GM12892 (cell line): ENCODE measurements at regions not wholly inside any gene's neighbourhood (a gene's known extent, or its start where the extent isn't known, plus 50 kb on each side); places are given as distances from the start of the nearest gene placed in this dataset.

Source experiments
- POLR2A ChIP-seq: IDR thresholded peaks from 2 replicates; pipeline ENCODE4 v1.6.1; 2011; ENCODE audit warnings: low read depth, low read length, control low read depth
- POLR2AphosphoS5 ChIP-seq: IDR thresholded peaks from 2 replicates; pipeline ENCODE4 v1.6.1; 2011; ENCODE audit warnings: low read depth, low read length, control low read depth

DNA sequence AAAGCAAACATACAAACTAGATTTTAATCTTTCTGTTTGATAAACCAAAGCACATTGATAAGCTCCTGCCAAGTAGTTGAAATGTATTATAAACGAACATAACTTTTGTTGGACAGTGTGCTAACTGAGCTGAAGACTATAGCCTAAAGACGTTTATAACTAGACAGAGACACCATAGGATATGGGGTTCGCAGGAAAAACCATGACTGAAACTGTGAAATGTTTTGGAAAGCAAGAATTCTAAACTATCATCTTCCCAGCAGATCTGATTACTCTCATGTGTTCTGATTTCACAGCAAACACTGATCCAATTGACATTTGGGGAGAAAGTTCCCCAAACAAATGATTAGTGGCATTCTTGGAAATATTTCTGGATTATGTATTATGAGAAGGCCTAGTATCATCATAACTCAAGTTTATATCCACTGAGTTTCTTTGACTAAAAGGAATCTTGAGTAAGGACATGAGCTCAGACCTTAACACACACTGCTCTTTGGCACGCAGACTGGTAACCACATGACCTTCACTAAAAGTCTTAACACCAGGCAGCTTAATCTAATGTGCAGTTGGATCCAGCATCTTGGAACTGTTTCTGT lies 375.2 kb downstream of the ZNF608 start:
- TF ChIP-seq POLR2AphosphoS5 (no peak), POLR2A (no peak)
